Glomerular visceral epithelial cell (primary cell): ENCODE measurements at regions not wholly inside any gene's neighbourhood (a gene's known extent, or its start where the extent isn't known, plus 50 kb on each side); places are given as distances from the start of the nearest gene placed in this dataset.
"Not testable (repeated sequence)": the region's sequence is repeated elsewhere in the genome, so short reads cannot be mapped to it uniquely, and the experiment has no call there.

ENCODE experiments used
- DNase-seq: peaks from one replicate; pipeline ENCODE4 v3.0.0-alpha.2; 2016; ENCODE audit errors: extremely low spot score

- no peak for DNase-seq
Observed at GRCh38 chr2:194802589-194802988, 854.4 kb upstream of the SLC39A10 start.

GRCh38 chr2:194787071-194787470, 870.0 kb upstream of the SLC39A10 start:
- not testable (repeated sequence) for DNase-seq

GRCh38 chr2:194771394-194771793, 885.6 kb upstream of the SLC39A10 start:
- DNase-seq = not testable (repeated sequence)

GRCh38 chr2:194769030-194769429, 888.0 kb upstream of the SLC39A10 start:
- no peak for DNase-seq

- DNase-seq = no peak
Observed at GRCh38 chr2:194765723-194766122, 891.3 kb upstream of the SLC39A10 start.

- DNase-seq = no peak
Observed at GRCh38 chr2:194750926-194751325, 906.1 kb upstream of the SLC39A10 start.

- DNase-seq = peak; percentile 12
Observed at GRCh38 chr2:194745557-194746146, 911.4 kb upstream of the SLC39A10 start.

- no peak for DNase-seq
Observed at GRCh38 chr2:194742706-194743105, 914.3 kb upstream of the SLC39A10 start.

- DNase-seq = no peak
Observed at GRCh38 chr2:194739217-194739616, 917.8 kb upstream of the SLC39A10 start.

- no peak for DNase-seq
Observed at GRCh38 chr2:194735837-194736542, 921.0 kb upstream of the SLC39A10 start.

- DNase-seq = no peak
Observed at GRCh38 chr2:194730266-194730665, 926.8 kb upstream of the SLC39A10 start.

- no peak for DNase-seq
Observed at GRCh38 chr2:194725169-194725568, 931.9 kb upstream of the SLC39A10 start.

GRCh38 chr2:194723446-194723845, 933.6 kb upstream of the SLC39A10 start:
- no peak for DNase-seq

GRCh38 chr2:194721227-194721626, 935.8 kb upstream of the SLC39A10 start:
- DNase-seq = no peak

- DNase-seq = no peak
Observed at GRCh38 chr2:194720462-194720861, 936.6 kb upstream of the SLC39A10 start.

GRCh38 chr2:194718881-194719280, 938.1 kb upstream of the SLC39A10 start:
- no peak for DNase-seq

GRCh38 chr2:194714541-194714940, 942.5 kb upstream of the SLC39A10 start:
- no peak for DNase-seq

GRCh38 chr2:194709840-194710239, 947.2 kb upstream of the SLC39A10 start:
- no peak for DNase-seq

- DNase-seq = no peak
Observed at GRCh38 chr2:194706179-194706578, 950.8 kb upstream of the SLC39A10 start.

GRCh38 chr2:194705398-194705797, 951.6 kb upstream of the SLC39A10 start:
- no peak for DNase-seq

- no peak for DNase-seq
Observed at GRCh38 chr2:194700726-194701125, 956.3 kb upstream of the SLC39A10 start.

GRCh38 chr2:194700116-194700515, 956.9 kb upstream of the SLC39A10 start:
- DNase-seq = no peak

- DNase-seq = no peak
Observed at GRCh38 chr2:194698012-194698411, 959.0 kb upstream of the SLC39A10 start.

GRCh38 chr2:194697439-194697838, 959.6 kb upstream of the SLC39A10 start:
- no peak for DNase-seq
